ENCODE measurements at regions not wholly inside any gene's neighbourhood (a gene's known extent, or its start where the extent isn't known, plus 50 kb on each side); places are given as distances from the start of the nearest gene placed in this dataset.

GRCh38 chr22:49701380-49702067, 126.1 kb downstream of the BRD1 start:
- TF ChIP-seq CTCF (IDR thresholded peaks at IDR 0.05): no peak
- TF ChIP-seq POLR2A (IDR thresholded peaks at IDR 0.05): no peak
